Fibroblast of the aortic adventitia (primary cell): ENCODE measurements at regions not wholly inside any gene's neighbourhood (a gene's known extent, or its start where the extent isn't known, plus 50 kb on each side); places are given as distances from the start of the nearest gene placed in this dataset.

Experiments used
- DNase-seq: peaks from one replicate; pipeline ENCODE4 v3.0.0-alpha.2; 2010; ENCODE audit warnings: low read depth
- H3K4me3 ChIP-seq: 2 replicates; pipeline ENCODE4 v1.5.1; 2011; ENCODE audit warnings: low read depth, mild to moderate bottlenecking, control low read depth, low read length, moderate library complexity
- TF ChIP-seq, protein P1 (sequence below): IDR thresholded peaks from 2 replicates; pipeline ENCODE4 v1.5.1; 2011; ENCODE audit warnings: mild to moderate bottlenecking, low read length, control low read depth, inconsistent platforms; ENCODE audit not compliant: insufficient read depth

DNA sequence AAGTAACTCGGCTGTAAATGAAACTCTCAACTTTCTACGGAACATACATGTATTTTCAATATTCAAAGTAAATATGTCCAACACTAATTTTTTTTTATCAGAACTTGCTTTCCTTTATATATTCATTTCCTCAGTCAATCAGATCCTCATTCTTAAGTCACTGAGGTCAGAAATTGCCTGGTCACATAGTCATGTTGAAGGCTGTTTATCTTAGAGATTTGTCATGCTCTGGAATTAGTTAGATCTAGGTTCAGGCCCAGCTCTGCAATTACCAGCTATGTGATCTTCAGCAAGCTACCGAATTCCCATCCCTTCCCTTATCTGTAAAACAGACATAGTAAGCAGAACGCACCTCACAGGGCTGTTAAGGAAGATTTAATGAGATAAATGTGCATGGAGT, 228.8 kb downstream of the SPCS3 start:
- TF ChIP-seq, protein P1, sequence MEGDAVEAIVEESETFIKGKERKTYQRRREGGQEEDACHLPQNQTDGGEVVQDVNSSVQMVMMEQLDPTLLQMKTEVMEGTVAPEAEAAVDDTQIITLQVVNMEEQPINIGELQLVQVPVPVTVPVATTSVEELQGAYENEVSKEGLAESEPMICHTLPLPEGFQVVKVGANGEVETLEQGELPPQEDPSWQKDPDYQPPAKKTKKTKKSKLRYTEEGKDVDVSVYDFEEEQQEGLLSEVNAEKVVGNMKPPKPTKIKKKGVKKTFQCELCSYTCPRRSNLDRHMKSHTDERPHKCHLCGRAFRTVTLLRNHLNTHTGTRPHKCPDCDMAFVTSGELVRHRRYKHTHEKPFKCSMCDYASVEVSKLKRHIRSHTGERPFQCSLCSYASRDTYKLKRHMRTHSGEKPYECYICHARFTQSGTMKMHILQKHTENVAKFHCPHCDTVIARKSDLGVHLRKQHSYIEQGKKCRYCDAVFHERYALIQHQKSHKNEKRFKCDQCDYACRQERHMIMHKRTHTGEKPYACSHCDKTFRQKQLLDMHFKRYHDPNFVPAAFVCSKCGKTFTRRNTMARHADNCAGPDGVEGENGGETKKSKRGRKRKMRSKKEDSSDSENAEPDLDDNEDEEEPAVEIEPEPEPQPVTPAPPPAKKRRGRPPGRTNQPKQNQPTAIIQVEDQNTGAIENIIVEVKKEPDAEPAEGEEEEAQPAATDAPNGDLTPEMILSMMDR: no peak
- no peak overlapping the region for H3K4me3 ChIP-seq
- DNase-seq: peak; percentile 37

DNA sequence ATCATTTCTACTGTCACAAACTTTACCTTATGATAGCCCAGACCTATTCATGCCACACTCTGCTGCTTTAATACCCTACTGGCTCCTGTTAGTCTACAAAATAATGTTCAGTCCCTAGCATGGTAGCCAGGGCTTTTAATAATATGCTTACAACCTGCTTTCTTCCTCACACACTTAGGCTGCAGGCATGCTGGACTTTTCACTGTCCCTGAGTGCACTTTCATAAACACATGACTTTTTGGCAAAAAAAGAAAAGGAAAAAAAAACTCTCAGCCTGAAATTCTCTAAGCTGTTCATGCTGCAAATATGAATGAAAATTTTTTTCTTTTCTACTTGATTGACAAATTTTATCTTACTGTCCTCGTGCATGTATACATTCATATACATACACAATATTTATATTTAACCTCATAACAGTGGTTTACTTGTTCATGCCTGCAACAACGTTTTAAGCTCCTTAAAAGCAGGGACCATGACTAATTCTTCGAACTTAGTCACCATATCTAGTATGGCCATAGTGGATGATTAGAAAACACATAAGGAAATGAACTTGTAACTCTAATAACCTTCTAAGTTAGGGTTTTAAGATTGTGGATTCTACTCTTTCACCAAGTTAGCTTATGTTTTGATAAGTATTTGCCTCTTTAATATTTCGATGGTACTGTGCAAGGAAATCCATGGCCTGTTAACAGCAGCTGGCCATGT, 229.5 kb downstream of the SPCS3 start:
- TF ChIP-seq, protein P1: no peak
- DNase-seq: peak; percentile 54
- H3K4me3 ChIP-seq: no peak overlapping the region

DNA sequence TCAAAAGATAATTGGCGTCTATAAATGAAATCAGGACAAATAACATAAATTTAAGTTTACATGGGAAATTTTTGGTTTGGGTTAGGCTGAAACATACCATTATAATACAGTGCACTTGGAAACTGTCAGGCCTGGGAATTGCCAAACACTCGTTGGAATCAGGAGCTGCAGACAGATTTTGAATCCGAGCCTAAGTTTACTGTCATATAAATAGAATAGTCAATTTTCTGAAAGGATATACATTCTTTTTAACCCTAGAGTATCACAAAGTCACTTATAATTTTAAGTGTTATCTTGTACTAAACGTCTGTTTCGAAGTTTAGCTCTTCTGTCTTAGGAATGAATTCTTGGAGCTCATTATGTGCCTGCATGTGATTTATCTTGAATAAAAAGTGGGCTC, 234.1 kb downstream of the VEGFC start:
- TF ChIP-seq, protein P1: no peak
- no peak overlapping the region for H3K4me3 ChIP-seq
- DNase-seq: no peak

DNA sequence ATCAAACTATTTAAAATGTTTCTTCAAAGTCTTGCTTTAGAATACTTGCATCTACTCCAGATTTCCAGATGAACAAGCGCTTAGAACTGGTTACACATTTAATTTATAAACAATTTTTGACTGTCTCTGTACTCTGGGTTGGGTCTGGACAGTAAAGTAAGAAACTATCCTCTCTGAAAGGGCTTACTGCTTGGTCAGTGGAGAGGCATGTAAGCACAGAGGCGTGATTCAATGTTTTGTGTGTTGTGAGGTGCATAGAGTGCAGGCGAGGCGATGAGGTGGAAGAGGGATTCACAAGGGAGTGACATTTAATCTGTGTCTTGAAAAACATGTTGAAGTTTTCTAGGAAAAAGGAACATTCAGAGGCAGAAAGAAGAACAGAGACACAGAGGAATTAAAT, 231.4 kb downstream of the VEGFC start:
- H3K4me3 ChIP-seq: no peak overlapping the region
- TF ChIP-seq, protein P1: no peak
- DNase-seq: no peak

DNA sequence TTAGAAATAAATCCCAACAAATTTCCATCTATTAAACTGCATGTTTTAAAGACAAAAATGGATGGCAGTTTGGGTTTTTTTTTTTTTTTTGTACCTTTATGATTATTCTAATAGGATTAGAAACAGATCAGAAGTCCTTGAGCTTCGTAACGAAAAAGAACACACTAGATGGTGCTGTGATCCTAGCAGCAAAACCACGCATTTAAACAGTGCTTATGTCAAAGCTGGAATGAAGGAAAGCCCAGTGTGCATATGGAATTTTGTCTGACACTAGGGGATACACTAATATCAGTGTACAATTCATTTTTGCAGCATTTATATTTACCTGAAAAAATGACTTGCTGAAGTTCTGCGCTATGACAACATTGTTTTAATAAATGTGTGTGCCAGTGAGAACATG, 229.1 kb downstream of the VEGFC start:
- DNase-seq: peak; percentile 82
- no peak overlapping the region for H3K4me3 ChIP-seq
- TF ChIP-seq, protein P1: peak; percentile 46

DNA sequence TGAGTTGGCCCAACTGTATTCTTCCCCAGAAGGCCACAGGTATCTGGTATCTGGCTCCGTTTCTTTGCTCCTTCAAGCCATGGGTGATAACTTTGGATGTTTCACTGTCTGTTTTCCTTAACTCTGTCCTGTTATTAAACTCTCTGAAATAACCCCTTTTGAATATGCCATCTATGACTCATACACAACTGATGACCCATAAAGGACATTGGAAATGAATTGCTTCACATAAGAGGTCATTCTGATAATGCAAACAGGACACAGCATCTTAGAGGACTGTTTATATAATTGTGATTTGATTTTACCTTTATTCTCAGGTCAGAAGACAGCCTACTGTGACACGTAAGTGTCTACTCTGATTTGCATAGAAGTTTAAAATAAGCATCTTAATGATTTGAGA, 227.7 kb downstream of the VEGFC start:
- TF ChIP-seq, protein P1: no peak
- no peak overlapping the region for H3K4me3 ChIP-seq
- DNase-seq: no peak

DNA sequence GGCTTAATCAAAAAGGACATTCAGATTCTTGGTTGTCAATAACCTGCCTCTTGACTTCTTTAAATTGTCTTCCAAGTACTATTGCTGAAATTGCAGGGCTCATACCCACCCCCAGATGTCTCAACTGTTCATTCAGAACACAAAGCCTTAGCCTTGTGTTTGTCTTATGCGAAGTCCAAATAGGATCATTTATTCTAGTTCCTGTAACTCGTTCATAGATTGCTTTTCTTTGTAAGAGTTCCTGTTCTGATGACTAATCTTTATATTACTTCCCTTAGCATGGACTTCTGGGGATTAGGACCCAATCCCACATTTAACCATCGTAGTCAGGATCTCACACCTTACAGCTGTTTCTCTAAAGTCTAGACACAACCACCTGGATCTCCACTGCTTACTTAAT, 226.0 kb downstream of the VEGFC start:
- no peak overlapping the region for H3K4me3 ChIP-seq
- no peak for DNase-seq
- TF ChIP-seq, protein P1: no peak
